ENCODE measurements at regions not wholly inside any gene's neighbourhood (a gene's known extent, or its start where the extent isn't known, plus 50 kb on each side); places are given as distances from the start of the nearest gene placed in this dataset.

GRCh38 chr21:43322805-43323204 lies 104.1 kb downstream of the SIK1 start:
- TF ChIP-seq POLR2A (IDR thresholded peaks at IDR 0.05): no peak
- TF ChIP-seq CTCF (IDR thresholded peaks at IDR 0.05): no peak
